HPDE6-E6E7 (cell line): ENCODE measurements at regions not wholly inside any gene's neighbourhood (a gene's known extent, or its start where the extent isn't known, plus 50 kb on each side); places are given as distances from the start of the nearest gene placed in this dataset.
A peak's percentile ranks its signal among the peaks of the same experiment; 100 is the strongest.
"Not testable (repeated sequence)": the region's sequence is repeated elsewhere in the genome, so short reads cannot be mapped to it uniquely, and the experiment has no call there.

ENCODE experiments used
- DNase-seq: peaks from one replicate; pipeline ENCODE4 v3.0.0; 2011; ENCODE audit warnings: missing footprints; ENCODE audit errors: extremely low spot score

- DNase-seq, result no peak
Observed at GRCh38 chr14:71327691-71328090, 420.4 kb downstream of the PCNX1 start.

- no peak for DNase-seq
Observed at GRCh38 chr14:71328183-71328582, 420.9 kb downstream of the PCNX1 start.

- DNase-seq, result no peak
Observed at GRCh38 chr14:71328954-71329353, 421.7 kb downstream of the PCNX1 start.

GRCh38 chr14:71331403-71331802 lies 424.1 kb downstream of the PCNX1 start:
- DNase-seq, result no peak

- no peak for DNase-seq
Observed at GRCh38 chr14:71332476-71332875, 425.2 kb downstream of the PCNX1 start.

GRCh38 chr14:71333705-71334104 lies 426.4 kb downstream of the PCNX1 start:
- DNase-seq, result no peak

GRCh38 chr14:71336489-71337192 lies 429.4 kb downstream of the PCNX1 start:
- DNase-seq, result no peak

- DNase-seq, result no peak
Observed at GRCh38 chr14:71338153-71338552, 430.9 kb downstream of the PCNX1 start.

GRCh38 chr14:71339650-71340415 lies 432.6 kb downstream of the PCNX1 start:
- no peak for DNase-seq

GRCh38 chr14:71341156-71341555 lies 433.9 kb downstream of the PCNX1 start:
- no peak for DNase-seq

GRCh38 chr14:71343724-71344123 lies 436.5 kb downstream of the PCNX1 start:
- no peak for DNase-seq

GRCh38 chr14:71344506-71344905 lies 437.2 kb downstream of the PCNX1 start:
- DNase-seq, result no peak

- DNase-seq, result no peak
Observed at GRCh38 chr14:71346685-71347084, 439.4 kb downstream of the PCNX1 start.

GRCh38 chr14:71348394-71348793 lies 441.1 kb downstream of the PCNX1 start:
- DNase-seq, result no peak

GRCh38 chr14:71348817-71349216 lies 441.6 kb downstream of the PCNX1 start:
- no peak for DNase-seq

- no peak for DNase-seq
Observed at GRCh38 chr14:71354142-71354541, 446.9 kb downstream of the PCNX1 start.

- peak; percentile 49 for DNase-seq
Observed at GRCh38 chr14:71354801-71355200, 447.5 kb downstream of the PCNX1 start.

- DNase-seq, result no peak
Observed at GRCh38 chr14:71355324-71356201, 448.3 kb downstream of the PCNX1 start.

- DNase-seq, result no peak
Observed at GRCh38 chr14:71358209-71358931, 451.1 kb downstream of the PCNX1 start.

GRCh38 chr14:71358932-71359421 lies 451.7 kb downstream of the PCNX1 start:
- DNase-seq, result not testable (repeated sequence)

GRCh38 chr14:71359823-71360222 lies 452.6 kb downstream of the PCNX1 start:
- DNase-seq, result no peak
